ENCODE measurements at regions not wholly inside any gene's neighbourhood (a gene's known extent, or its start where the extent isn't known, plus 50 kb on each side); places are given as distances from the start of the nearest gene placed in this dataset.
A peak's percentile ranks its signal among the peaks of the same experiment; 100 is the strongest.

DNA sequence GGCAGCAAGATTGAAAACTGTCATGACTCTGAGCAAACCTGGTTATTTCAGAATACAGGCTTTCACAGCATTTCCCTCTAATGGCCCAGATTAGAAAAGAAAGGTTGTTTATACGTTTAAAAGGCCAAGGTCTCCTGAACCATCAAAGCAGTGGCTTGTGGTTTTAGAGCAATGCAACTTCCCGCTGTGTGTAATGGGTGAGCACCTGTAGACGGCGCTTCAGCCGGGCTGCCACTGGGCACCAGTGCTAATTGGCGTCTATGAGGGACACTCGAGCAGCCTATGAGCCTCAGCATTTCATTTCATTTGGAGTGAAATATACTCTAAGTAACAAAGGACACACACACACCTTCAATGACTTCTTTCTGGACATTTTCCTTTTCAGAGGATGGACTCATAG lies 671.0 kb upstream of the FZD8 start:
- DNase-seq (ENCODE audit: low spot score): no peak
- intact Hi-C loops (cut with DNase I): no loop called here
- no peak for ATAC-seq

DNA sequence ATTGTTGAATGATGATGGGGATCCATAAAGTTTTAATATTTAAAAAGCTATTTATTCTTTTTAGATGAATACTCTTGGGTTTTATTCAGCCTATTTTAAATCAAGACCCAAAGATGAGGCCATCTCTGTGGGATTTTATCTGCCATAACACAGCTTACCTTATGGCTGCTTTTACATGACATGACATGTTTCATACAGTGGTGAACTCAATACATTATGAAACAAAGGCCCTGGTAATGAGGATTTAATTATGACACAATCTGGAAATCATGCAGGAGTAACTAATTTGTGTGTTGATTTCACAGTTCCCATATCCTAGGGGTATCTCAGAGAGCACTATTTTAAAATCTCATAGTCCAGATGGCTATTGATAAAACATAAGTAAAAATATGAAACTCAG lies 661.8 kb upstream of the FZD8 start:
- no peak for ATAC-seq
- intact Hi-C loops (cut with DNase I): no loop called here

DNA sequence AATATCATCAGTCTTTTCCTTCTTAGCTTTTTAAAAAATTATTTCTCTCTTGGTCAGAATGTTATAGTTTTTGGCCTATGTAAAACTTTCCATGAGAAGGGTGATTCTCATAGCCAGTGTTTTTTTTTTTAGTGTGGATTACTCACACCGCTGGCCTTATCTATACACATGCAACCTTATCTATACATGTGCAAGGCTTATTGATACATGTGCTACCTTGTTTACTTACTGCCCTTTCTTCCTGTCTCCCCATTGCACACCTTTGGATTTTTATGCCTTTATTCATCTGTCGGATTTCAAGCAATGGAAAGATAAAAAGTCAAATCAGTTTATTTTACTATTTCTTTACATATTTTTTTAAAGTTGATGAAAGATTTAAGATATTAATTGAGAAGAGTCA lies 660.0 kb upstream of the FZD8 start:
- no peak for ATAC-seq
- intact Hi-C loops (cut with DNase I): no loop called here
- DNase-seq (ENCODE audit: low spot score): no peak

More for the DNA sequence above, 661.8 kb upstream of the FZD8 start:
- DNase-seq (ENCODE audit: low spot score): no peak

DNA sequence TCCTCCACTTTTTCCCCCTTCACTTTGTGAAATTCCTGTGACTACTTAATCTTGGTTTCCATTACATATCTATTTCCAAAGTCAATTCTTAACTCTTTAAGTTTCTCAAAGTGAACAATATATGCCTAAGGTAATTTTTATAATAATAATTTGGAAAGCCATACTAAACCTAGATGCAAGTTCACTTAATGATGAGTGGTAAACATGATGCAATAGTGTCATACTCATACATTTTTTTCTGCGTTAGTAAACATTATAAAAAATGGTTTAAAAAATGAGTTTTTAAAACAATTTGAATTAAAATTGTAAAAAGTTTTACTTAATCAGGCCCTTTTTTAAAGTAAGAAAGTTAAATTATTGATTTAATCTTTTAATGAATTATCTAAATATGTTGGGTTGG lies 659.4 kb upstream of the FZD8 start:
- no peak for DNase-seq (ENCODE audit: low spot score)
- intact Hi-C loops (cut with DNase I): no loop called here
- ATAC-seq: no peak

DNA sequence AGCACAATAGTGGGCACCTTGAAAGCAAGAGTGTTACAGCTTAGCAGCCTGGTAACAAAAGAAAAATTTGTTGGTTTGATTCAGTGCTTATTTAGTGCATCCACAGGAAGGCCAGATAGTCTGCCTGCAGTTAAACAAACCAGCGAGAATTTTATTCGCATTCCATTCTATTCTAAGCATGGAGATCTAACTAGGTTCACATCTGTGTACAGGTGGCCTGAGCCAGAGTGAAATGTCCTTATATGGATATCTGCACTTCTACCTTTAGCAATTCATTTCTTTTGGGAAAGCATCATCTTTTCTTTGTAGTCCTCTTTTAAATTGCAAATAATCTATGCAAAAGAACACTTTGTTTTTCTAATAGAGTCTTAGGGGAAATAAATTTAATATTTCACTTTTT lies 659.0 kb upstream of the FZD8 start:
- no peak for DNase-seq (ENCODE audit: low spot score)
- no peak for ATAC-seq

DNA sequence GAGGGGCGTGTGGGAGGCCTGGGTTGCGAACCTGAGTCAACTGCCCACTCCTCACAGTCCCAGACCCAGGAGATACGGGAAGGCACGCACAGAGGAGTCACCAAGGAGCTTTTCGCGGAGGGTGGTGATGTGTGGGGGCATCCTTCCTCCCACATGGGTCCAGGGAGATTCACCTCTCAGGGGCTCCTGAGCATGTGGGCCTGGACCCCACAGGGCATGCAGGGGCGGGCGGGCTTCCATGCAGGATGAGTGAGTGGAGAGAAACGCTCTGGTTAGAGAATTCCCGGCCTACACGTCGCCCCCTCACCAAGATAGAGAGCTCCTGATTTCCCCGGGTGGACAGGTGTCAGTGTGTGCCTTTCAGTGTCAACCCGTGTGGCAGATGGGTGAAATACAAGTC lies 641.7 kb upstream of the FZD8 start:
- ATAC-seq (no peak), DNase-seq (ENCODE audit: low spot score) (no peak)
- intact Hi-C loops (cut with DNase I): no loop called here

More for the DNA sequence above, 659.0 kb upstream of the FZD8 start:
- intact Hi-C loops (cut with DNase I): no loop called here

DNA sequence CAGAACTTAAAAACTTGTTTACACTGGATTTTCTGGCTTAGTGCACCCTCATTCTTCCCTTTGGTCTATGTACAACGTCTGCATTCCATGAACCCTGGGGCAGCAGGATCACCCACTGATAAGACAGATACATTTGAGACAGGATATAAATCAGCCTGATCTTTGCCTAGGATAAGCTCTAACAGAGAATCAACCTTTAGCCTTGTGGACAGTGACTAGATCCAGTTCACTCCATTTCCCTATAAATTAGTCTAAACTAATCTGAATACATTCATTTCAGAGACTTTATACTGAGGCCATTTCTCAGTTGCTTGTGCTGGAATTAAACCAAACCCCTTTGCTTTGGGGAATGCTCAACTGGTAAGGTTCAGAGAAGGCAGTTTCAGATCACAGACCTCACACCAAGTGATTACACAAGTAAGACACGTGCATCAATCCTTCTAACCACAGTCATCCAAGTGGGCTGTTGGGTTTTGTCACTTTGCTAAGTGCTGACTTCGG lies 639.8 kb upstream of the FZD8 start:
- no peak for DNase-seq (ENCODE audit: low spot score)
- intact Hi-C loops (cut with DNase I): no loop called here
- ATAC-seq: peak; percentile 96

DNA sequence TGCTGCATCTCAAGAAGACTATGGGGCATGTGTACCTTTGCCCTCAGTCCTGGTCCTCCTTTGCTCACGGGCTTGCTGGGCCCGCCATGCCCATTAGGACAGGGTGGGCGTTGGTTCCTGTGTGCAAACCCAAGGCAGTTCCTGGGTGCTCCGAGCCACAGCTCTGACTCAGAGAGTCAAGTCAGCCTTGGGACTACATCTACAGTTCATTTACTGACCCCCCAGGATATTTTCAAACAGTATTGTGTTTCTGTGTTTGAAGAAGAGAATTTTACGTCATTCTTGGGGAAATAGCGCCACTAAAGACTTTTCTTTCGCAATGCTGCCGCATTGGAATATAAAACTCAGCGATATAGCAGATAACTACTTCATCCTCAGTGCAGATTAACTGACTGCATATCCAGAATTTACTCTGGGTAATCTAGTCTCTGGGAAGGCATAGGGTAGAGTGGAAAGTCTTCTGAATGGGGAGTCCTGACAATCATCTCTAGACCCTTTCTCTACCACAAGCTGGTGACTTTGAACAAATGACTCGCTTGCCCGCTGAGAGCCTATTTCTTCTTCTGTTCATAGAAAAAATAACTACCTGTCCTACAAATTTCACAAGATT lies 638.9 kb upstream of the FZD8 start:
- DNase-seq (ENCODE audit: low spot score) (no peak), ATAC-seq (no peak)
- intact Hi-C loops (cut with DNase I): no loop called here

DNA sequence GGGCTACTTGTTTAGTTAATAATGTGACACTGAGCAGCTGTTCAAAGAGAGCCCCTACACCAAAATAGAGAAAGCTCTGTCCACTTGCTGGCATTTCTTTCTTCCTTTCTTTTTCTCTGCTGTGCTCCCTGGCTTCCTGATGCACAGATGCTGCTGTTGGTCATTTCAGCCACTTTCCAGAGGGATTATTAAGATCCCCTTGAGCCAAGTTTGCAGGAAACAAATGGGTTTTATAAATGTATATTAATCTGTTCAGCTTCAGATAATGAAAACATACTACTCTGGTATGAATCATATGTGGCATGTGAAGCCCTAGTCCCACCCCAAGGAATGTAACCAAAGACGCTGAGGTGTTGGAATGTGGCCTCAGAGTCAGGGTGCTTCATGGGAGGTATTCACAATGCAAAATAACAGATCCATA lies 638.2 kb upstream of the FZD8 start:
- intact Hi-C loops (cut with DNase I): no loop called here
- DNase-seq (ENCODE audit: low spot score) (no peak), ATAC-seq (no peak)

DNA sequence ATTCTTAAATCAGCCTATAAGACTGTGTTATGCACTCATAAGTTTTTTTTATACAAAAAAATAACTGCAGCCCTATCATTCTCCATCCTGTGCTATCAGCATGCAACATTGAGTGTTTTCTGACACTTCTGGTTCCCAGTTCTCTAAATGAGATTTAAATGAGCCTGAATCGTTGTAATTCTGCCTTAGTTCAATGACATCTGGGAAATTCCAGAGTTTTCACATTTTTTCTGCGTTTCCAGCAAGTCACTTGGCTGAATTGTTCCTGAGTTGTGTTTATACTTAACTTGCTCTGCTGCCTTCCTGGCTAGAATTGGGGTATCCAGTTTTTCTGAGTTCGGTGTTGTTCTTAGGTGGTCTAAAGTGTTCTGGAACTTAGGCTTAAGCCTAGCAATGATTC lies 636.1 kb upstream of the FZD8 start:
- ATAC-seq (peak; percentile 45), DNase-seq (ENCODE audit: low spot score) (no peak)
- intact Hi-C loops (cut with DNase I): no loop called here

DNA sequence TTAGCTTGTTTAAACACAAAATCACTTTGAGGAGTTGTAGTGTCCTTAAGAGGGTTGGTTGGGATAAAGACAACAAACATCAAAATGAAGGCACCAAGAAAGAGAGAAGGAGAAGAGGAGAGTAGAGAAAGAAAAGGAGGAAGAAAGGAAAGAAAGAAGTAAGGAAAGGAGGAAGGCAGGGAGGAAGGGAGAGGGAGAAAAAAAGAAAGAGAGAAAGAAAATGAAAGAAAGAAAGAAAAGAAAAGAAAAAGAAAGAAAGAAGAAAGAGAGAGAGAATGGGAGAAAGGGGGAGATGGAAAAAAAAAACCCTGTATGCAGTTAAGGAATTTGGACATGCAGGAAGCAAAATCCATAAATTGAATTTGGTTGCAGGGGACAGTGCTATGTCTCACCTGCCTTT lies 635.4 kb upstream of the FZD8 start:
- ATAC-seq (no peak), DNase-seq (ENCODE audit: low spot score) (no peak)
- intact Hi-C loops (cut with DNase I): no loop called here

DNA sequence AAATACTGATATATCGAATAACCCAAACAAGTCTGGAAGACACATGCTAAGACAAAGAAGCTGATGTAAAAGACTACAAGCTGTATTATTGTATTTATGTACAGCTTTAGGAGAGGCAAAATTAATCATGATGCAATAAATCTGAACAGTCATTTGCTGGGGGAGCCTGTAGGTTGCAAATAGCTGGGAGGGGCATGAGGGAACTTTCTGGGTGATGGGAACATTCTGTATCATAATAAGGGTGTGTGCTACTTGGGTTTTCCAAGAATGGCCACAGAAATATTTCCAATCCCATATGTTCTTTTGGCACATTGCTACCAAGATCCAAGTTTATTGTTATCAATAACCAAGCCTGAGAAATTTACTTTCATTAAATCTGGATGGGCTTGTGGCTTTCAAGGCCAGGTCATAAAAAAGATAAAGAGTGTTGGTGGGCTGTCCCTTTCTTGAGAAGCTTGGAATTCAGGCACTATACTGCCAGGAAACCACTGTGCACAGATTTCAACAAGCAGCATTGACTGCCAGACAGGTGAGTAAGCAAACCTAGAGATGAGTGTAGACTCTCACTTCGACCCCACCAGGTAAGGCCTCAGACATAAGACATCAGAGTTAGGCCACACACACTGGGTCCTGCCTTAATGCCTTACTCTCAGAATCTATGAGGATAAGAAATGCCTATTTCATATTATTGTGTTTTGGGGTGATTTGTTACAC lies 629.7 kb upstream of the FZD8 start:
- ATAC-seq (no peak), DNase-seq (ENCODE audit: low spot score) (no peak)
- intact Hi-C loops (cut with DNase I): no loop called here

DNA sequence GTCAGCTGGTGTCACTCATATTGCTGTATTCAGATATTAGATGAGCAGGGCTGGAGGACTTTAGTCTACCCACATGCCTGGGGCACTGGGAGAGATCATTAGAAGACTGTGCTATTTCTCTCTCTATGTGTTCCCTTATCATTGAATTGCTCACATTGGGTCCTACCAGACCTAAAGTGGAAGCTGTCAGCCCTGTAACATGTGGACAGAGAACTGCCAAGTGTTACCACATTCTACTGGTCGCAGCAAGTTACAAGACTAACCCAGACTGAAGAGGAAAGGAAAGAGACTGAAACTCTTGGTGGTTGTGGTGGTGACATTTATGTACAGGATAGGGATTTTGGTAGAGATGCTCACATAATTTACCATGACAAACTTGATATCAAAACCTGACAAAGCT lies 627.1 kb upstream of the FZD8 start:
- no peak for DNase-seq (ENCODE audit: low spot score)
- ATAC-seq: no peak
- intact Hi-C loops (cut with DNase I): no loop called here

DNA sequence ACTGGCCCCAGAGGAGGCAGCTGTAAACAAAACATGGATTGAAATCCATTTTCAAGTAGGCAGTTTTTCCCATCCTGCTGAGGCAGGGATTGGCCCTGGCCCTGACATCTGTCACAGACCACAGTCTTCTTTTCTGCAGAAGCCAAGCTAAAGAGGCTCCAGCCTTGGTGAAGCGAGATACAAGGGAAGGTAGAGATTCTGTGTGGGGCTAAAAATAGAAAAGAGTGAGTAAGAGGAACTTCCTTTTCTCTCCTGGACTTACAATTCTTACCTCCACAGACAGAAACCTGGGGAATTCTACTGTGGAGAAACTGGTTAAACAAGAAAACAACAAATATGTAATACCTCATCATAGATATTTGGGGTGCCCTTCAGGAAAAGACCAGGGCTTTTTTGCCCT lies 624.8 kb upstream of the FZD8 start:
- ATAC-seq: no peak
- DNase-seq (ENCODE audit: low spot score): no peak
- intact Hi-C loops (cut with DNase I): no loop called here

DNA sequence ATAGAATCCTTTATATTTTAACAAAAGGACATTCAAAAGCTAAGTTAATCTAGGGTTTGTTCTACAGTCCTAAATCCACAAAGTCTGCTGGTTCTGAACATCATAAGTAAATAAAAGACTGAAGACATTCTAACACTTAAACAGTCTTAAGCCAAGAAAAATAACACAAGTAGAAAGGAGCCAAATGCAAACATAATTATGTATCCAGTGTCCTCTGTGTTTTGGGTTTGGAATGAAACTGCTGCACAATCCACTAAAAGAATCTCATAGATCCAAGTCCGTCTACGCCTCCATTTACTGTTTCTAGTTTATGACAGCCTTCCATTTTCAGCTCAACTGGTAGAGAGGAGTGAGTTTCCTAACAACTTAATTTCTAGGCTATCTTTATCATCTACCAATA lies 623.6 kb upstream of the FZD8 start:
- DNase-seq (ENCODE audit: low spot score) (no peak), ATAC-seq (peak; percentile 42)
- intact Hi-C loops (cut with DNase I): no loop called here

DNA sequence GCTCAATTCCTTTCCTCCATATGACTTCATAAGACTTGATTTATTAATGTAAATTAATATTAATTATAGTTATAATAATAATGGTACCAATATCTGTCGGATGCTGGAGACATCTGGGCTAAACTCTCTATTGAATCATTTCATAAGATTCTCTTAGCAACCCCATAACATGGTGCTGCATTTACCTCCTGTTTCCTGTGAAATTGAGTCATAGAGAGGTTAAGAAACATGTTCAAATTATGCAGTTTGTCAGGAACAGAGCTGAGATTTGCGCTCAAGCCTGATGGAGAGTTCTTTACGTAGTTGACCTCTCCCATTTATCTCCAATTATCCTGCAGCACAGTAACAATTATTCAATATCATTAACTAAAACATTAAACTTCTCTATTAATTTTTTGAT lies 621.8 kb upstream of the FZD8 start:
- no peak for DNase-seq (ENCODE audit: low spot score)
- intact Hi-C loops (cut with DNase I): no loop called here
- ATAC-seq: no peak

DNA sequence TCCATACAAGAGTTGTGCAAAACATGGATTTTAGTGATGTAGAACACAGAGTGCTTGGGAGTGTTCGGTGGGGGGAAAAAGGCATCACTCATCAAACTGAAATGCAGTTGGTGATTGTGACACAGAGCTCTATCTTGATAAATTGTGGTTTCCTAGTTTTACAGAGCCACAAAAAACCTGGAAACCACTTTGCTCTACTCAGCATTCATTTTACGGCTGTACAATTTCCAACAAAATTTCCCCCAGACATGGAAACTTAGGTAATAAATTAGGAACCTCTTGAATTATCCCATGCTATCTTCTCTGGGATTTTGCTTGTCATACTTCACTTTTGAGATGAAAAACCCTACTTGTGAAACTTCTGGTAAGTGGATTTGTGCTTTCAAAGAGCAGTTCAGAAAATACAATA lies 614.9 kb upstream of the FZD8 start:
- peak; percentile 70 for ATAC-seq
- no peak for DNase-seq (ENCODE audit: low spot score)
- intact Hi-C loops (cut with DNase I): no loop called here

DNA sequence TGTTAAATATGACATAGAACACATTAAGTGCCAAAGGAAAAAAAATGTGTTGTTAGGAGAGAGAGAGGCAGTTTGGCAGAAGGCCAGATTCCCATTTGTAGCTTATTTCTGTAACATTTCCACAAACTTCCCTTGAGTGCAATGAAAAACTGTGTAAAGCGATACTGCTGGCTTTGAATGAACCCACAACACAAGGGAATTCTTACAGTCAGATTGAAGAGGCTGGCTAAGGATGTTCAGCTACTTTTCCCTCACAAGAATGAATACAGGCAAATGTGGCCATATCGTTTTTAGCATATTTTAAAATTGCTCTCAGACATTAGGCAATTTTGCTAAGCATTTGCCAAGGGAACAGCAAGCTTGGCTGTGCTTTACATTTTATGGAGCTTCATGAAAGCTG lies 614.1 kb upstream of the FZD8 start:
- intact Hi-C loops (cut with DNase I): no loop called here
- ATAC-seq (peak; percentile 40), DNase-seq (ENCODE audit: low spot score) (no peak)

DNA sequence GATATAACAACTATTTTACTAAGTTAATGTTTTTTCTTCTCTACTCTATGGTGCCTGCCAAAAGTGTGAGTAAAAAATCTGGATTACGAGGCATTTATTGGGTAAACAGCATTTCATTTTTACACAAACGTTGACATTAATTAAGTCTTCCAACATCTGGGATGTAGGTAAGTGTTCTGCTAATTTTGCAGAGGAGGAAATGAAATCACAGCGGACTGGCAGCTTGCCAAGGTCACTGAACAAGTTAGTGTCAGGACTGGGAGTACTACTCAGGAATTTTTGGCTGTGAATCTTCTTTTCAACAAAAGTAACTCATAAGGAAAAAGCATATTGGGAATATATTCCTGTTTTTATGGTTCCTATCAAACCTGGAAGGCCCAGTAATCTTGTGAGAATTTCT lies 612.1 kb upstream of the FZD8 start:
- ATAC-seq: peak; percentile 53
- peak; percentile 89 for DNase-seq (ENCODE audit: low spot score)
- intact Hi-C loops (cut with DNase I): no loop called here

DNA sequence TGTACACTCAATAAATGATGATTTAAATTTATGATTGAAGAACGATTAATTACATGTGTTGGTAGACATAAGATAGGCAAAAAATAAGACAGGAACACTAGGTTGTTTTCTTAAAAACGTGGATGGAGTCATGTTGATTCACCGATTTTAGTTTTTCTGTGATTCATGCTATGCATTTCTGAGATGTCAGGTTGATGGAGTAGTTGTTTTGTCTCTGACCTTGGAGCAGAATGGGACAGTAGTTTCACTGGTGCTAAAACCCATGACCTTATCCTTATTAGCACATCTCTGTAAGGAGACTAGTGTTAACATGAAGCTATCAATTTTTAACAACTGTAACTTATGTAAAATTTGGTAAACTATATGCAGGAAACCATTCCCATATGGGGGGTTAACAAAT lies 611.6 kb upstream of the FZD8 start:
- ATAC-seq (no peak), DNase-seq (ENCODE audit: low spot score) (no peak)
- intact Hi-C loops (cut with DNase I): no loop called here

DNA sequence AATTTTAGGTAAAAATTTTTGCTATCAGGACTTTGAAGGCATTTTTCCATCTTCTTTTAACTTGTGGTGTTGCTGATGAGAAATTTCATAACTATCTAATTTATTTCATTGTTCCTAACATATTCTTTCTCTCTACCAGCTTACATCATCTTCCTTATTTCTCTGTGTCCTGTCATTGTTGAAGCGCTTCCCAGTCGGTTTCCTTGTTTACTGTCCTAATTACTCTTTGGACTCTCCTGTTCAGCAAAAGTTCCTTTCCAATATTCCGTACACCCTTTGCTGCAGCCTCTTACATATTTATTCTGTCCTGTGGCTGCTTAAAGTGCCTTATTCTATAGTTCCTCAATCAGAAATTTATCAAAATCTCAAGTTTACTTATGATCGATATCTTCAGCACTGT lies 609.0 kb upstream of the FZD8 start:
- intact Hi-C loops (cut with DNase I): no loop called here
- DNase-seq (ENCODE audit: low spot score): no peak
- ATAC-seq: no peak

Measured in sciatic nerve (tissue), 2 donors.